HG03558 (cell line): ENCODE measurements at regions not wholly inside any gene's neighbourhood (a gene's known extent, or its start where the extent isn't known, plus 50 kb on each side); places are given as distances from the start of the nearest gene placed in this dataset.

Experiments used
- ATAC-seq: cut with Tn5 transposase; IDR thresholded peaks from one replicate; pipeline ENCODE4 v1.9.1; 2021; ENCODE audit warnings: moderate number of reproducible peaks; ENCODE audit not compliant: unreplicated experiment; ENCODE audit errors: extremely low read depth

- ATAC-seq = no peak
Measured at GRCh38 chr1:4263699-4264098, 363.6 kb upstream of the C1orf174 start.

- no peak for ATAC-seq
Measured at GRCh38 chr1:4265836-4266235, 365.8 kb upstream of the C1orf174 start.

GRCh38 chr1:4267381-4268261 is 367.5 kb upstream of the C1orf174 start:
- peak; percentile 75 for ATAC-seq

GRCh38 chr1:4268262-4268888 is 368.3 kb upstream of the C1orf174 start:
- ATAC-seq = no peak

GRCh38 chr1:4268889-4269284 is 368.8 kb upstream of the C1orf174 start:
- no peak for ATAC-seq

GRCh38 chr1:4269330-4269729 is 369.3 kb upstream of the C1orf174 start:
- ATAC-seq = no peak

- no peak for ATAC-seq
Measured at GRCh38 chr1:4269952-4270570, 370.0 kb upstream of the C1orf174 start.

GRCh38 chr1:4270651-4271337 is 370.7 kb upstream of the C1orf174 start:
- no peak for ATAC-seq

GRCh38 chr1:4271338-4271998 is 371.4 kb upstream of the C1orf174 start:
- no peak for ATAC-seq

GRCh38 chr1:4272568-4272967 is 372.5 kb upstream of the C1orf174 start:
- ATAC-seq = no peak

- ATAC-seq = no peak
Measured at GRCh38 chr1:4273243-4273642, 373.2 kb upstream of the C1orf174 start.

GRCh38 chr1:4273747-4274146 is 373.7 kb upstream of the C1orf174 start:
- ATAC-seq = no peak

- ATAC-seq = no peak
Measured at GRCh38 chr1:4275083-4275482, 375.0 kb upstream of the C1orf174 start.

- no peak for ATAC-seq
Measured at GRCh38 chr1:4276238-4276637, 376.2 kb upstream of the C1orf174 start.

GRCh38 chr1:4277598-4277997 is 376.8 kb upstream of the AJAP1 start:
- ATAC-seq = no peak

- no peak for ATAC-seq
Measured at GRCh38 chr1:4284976-4285375, 369.4 kb upstream of the AJAP1 start.

- ATAC-seq = no peak
Measured at GRCh38 chr1:4292861-4293260, 361.5 kb upstream of the AJAP1 start.

- ATAC-seq = no peak
Measured at GRCh38 chr1:4298361-4299083, 355.9 kb upstream of the AJAP1 start.

- ATAC-seq = no peak
Measured at GRCh38 chr1:4301007-4301406, 353.4 kb upstream of the AJAP1 start.

- no peak for ATAC-seq
Measured at GRCh38 chr1:4303303-4303702, 351.1 kb upstream of the AJAP1 start.
